DND-41 (cell line): ENCODE measurements at regions not wholly inside any gene's neighbourhood (a gene's known extent, or its start where the extent isn't known, plus 50 kb on each side); places are given as distances from the start of the nearest gene placed in this dataset.

Experiments used
- ATAC-seq: fragments of 200-7000 bp; cut with Tn5 transposase; 3 replicates; pipeline ENCODE4 v1.9.1; 2021; ENCODE audit warnings: low read depth; ENCODE audit not compliant: insufficient read depth
- DNase-seq: peaks from one replicate; pipeline ENCODE4 v3.0.0-alpha.2; 2020
- H2AFZ ChIP-seq: 2 replicates; pipeline ENCODE4 v1.6.0; 2012; ENCODE audit warnings: low read depth, low read length
- H3K27ac ChIP-seq: 2 replicates; pipeline ENCODE4 v1.5.1; 2012; ENCODE audit warnings: low read length, inconsistent platforms
- H3K27me3 ChIP-seq: fragments of 200-600 bp; sonication (generic); 2 replicates; pipeline ENCODE4 v1.6.0; 2012; ENCODE audit warnings: low read length, mild to moderate bottlenecking, inconsistent platforms; ENCODE audit not compliant: insufficient read depth, poor library complexity
- H3K36me3 ChIP-seq: 2 replicates; pipeline ENCODE4 v1.5.1; 2012; ENCODE audit warnings: low read length, inconsistent platforms; ENCODE audit not compliant: insufficient read depth
- H3K4me1 ChIP-seq: 2 replicates; pipeline ENCODE4 v1.5.1; 2012; ENCODE audit warnings: mild to moderate bottlenecking, low read length; ENCODE audit not compliant: insufficient read depth
- H3K4me2 ChIP-seq: 2 replicates; pipeline ENCODE4 v1.6.0; 2012; ENCODE audit warnings: mild to moderate bottlenecking, moderate library complexity, low read length, inconsistent platforms; ENCODE audit not compliant: insufficient read depth
- H3K4me3 ChIP-seq, 2 experiments: fragments of 200-600 bp in 1 of 2; shearing (Covaris generic) in 1 of 2; 2 replicates each; pipeline ENCODE4 v1.5.1; 2012 to 2016; ENCODE audit warnings: inconsistent platforms in 2 of 2, low read length in 2 of 2, mild to moderate bottlenecking in 2 of 2, low read depth in 1 of 2, moderate library complexity in 1 of 2
- H3K79me2 ChIP-seq: 2 replicates; pipeline ENCODE4 v1.6.0; 2012; ENCODE audit warnings: low read length, inconsistent platforms; ENCODE audit not compliant: insufficient read depth
- H3K9ac ChIP-seq: 2 replicates; pipeline ENCODE4 v1.6.0; 2012; ENCODE audit warnings: low read depth, mild to moderate bottlenecking, inconsistent platforms, low read length, moderate library complexity
- H3K9me3 ChIP-seq: 2 replicates; pipeline ENCODE4 v1.5.1; 2012; ENCODE audit warnings: low read length, moderate library complexity, mild to moderate bottlenecking, inconsistent platforms; ENCODE audit not compliant: insufficient read depth, severe bottlenecking
- H4K20me1 ChIP-seq: 2 replicates; pipeline ENCODE4 v1.6.0; 2012; ENCODE audit warnings: low read length; ENCODE audit not compliant: insufficient read depth
- EZH2 ChIP-seq: IDR thresholded peaks from 3 replicates; pipeline ENCODE4 v1.6.1; 2012; ENCODE audit warnings: borderline replicate concordance, low read depth, mild to moderate bottlenecking, moderate library complexity, low read length, inconsistent platforms; ENCODE audit not compliant: severe bottlenecking
- TF ChIP-seq, protein P1 (sequence below): IDR thresholded peaks from 2 replicates; pipeline ENCODE4 v1.5.1; 2012; ENCODE audit warnings: borderline replicate concordance, low read length, moderate library complexity, mild to moderate bottlenecking; ENCODE audit not compliant: poor library complexity, severe bottlenecking; ENCODE audit errors: extremely low read depth

DNA sequence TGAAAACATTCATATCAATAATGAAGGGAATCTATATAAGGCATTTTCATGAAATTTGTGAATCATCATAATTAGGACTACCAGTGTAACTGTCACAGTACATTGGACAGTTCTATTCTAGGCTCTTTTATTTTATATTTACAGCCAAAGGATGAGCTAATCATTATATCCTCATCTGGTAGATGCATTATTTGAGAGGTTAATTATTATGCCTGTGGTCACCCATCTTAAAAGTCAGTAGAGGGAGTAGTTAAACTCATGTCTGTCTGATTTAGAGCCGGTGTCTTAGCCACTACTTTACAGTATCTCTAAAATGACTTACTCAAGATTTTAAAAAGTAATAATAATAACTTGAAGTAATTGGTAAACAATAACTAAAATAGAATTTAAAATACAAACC lies 899.3 kb upstream of the MAP3K7 start:
- TF ChIP-seq EZH2, result no peak
- TF ChIP-seq, protein P1, sequence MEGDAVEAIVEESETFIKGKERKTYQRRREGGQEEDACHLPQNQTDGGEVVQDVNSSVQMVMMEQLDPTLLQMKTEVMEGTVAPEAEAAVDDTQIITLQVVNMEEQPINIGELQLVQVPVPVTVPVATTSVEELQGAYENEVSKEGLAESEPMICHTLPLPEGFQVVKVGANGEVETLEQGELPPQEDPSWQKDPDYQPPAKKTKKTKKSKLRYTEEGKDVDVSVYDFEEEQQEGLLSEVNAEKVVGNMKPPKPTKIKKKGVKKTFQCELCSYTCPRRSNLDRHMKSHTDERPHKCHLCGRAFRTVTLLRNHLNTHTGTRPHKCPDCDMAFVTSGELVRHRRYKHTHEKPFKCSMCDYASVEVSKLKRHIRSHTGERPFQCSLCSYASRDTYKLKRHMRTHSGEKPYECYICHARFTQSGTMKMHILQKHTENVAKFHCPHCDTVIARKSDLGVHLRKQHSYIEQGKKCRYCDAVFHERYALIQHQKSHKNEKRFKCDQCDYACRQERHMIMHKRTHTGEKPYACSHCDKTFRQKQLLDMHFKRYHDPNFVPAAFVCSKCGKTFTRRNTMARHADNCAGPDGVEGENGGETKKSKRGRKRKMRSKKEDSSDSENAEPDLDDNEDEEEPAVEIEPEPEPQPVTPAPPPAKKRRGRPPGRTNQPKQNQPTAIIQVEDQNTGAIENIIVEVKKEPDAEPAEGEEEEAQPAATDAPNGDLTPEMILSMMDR, result no peak
- Histone ChIP-seq H2AFZ (no peak overlapping the region), H3K27ac (no peak overlapping the region), H3K4me3 (no peak overlapping the region), H3K4me1 (no peaks in the 10 kb centered on the region), H3K79me2 (no peaks in the 10 kb centered on the region), H3K36me3 (no peaks in the 10 kb centered on the region), H3K9ac (no peak overlapping the region), H3K4me2 (no peak overlapping the region), H3K27me3 (no peaks in the 10 kb centered on the region), H3K9me3 (no peaks in the 10 kb centered on the region), H4K20me1 (no peaks in the 10 kb centered on the region)
- DNase-seq (no peak), ATAC-seq (no peak)

DNA sequence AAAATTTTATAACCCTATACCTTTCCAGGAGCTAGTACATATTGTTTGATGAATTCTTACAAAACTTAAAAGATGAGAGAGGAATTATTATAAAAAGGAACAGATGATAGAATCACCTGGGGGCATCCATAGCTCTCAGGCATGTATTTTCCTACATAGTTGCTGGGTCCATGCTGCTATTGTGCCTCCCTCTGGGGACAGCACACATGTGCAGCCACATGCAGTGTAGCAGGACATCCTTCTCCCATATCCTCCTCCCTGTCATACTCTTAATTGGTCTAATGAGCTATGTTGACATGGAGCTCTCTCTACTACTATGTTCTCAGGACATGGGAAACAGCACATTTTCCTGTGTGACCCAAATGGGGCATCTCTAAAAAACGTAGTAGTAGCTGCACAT lies 898.2 kb upstream of the MAP3K7 start:
- H3K4me3 ChIP-seq, result no peak overlapping the region
- H3K36me3 ChIP-seq, result no peaks in the 10 kb centered on the region
- no peak for DNase-seq
- no peaks in the 10 kb centered on the region for H4K20me1 ChIP-seq
- H3K9me3 ChIP-seq, result no peaks in the 10 kb centered on the region
- no peaks in the 10 kb centered on the region for H3K27me3 ChIP-seq
- TF ChIP-seq EZH2, result no peak
- TF ChIP-seq, protein P1, result peak; percentile 17
- H3K4me1 ChIP-seq, result no peaks in the 10 kb centered on the region
- no peak overlapping the region for H3K9ac ChIP-seq
- H3K4me2 ChIP-seq, result no peak overlapping the region
- no peak overlapping the region for H3K27ac ChIP-seq
- H2AFZ ChIP-seq, result no peak overlapping the region
- ATAC-seq, result no peak
- H3K79me2 ChIP-seq, result no peaks in the 10 kb centered on the region

DNA sequence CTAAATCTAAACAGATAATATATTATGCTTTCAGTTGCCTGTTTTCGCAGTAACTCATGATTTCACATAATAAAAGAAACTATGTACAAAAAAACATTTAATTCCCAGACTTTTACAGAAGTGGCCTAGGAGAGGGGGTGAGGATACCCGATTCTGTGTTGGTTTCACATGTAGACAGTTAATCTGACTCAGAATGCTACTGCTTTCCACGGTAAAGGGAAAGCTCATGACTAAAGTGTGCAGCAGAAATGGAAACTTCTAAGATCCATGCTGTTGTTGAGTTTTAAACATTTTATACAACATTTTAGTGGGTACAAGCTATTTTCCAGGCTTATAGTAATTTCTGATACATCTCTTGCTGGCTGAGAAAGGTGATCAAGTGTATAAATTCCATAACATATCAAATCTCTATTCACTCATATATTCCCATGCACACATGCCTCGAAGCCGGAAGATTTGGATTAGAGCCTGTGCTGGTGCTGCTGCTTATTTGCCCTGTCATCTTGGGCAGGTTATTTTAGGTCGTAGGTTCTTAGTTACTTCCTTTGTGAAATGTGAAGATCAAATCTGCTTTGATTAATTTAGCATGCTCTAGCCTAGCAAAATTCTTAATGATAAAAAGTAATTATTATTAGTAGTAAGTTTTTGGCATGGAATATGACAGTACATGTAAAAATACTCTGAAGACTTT lies 896.7 kb upstream of the MAP3K7 start:
- no peak for TF ChIP-seq EZH2
- TF ChIP-seq, protein P1, result no peak
- Histone ChIP-seq H2AFZ (no peak overlapping the region), H3K79me2 (no peaks in the 10 kb centered on the region), H4K20me1 (no peaks in the 10 kb centered on the region), H3K4me3 (no peak overlapping the region), H3K27ac (no peak overlapping the region), H3K36me3 (no peaks in the 10 kb centered on the region), H3K9ac (no peak overlapping the region), H3K4me1 (no peaks in the 10 kb centered on the region), H3K4me2 (no peak overlapping the region), H3K27me3 (no peaks in the 10 kb centered on the region), H3K9me3 (no peaks in the 10 kb centered on the region)
- ATAC-seq (no peak), DNase-seq (no peak)
